IMR-90 (cell line): ENCODE measurements at regions not wholly inside any gene's neighbourhood (a gene's known extent, or its start where the extent isn't known, plus 50 kb on each side); places are given as distances from the start of the nearest gene placed in this dataset.

Source experiments
- CEBPB ChIP-seq: IDR thresholded peaks from 2 replicates; pipeline ENCODE4 v1.6.1; 2012; ENCODE audit warnings: low read depth, low read length, improper control_type of control experiment
- CTCF ChIP-seq: conservative IDR thresholded peaks from 2 replicates; pipeline ENCODE4 v1.5.1; 2012; ENCODE audit warnings: mild to moderate bottlenecking, low read depth, low read length, improper control_type of control experiment
- MXI1 ChIP-seq: IDR thresholded peaks from 2 replicates; pipeline ENCODE4 v1.6.1; 2012; ENCODE audit warnings: low read depth, mild to moderate bottlenecking, low read length, moderate library complexity, borderline replicate concordance
- POLR2A ChIP-seq: IDR thresholded peaks from 2 replicates; pipeline ENCODE4 v1.6.1; 2012; ENCODE audit warnings: mild to moderate bottlenecking, low read depth, low read length
- RAD21 ChIP-seq: IDR thresholded peaks from 2 replicates; pipeline ENCODE4 v1.6.1; 2012; ENCODE audit warnings: low read length, improper control_type of control experiment
- SMC3 ChIP-seq: fragments of 150-350 bp; IDR thresholded peaks from 2 replicates; pipeline ENCODE4 v1.6.1; 2016; ENCODE audit warnings: low read depth, mild to moderate bottlenecking, antibody characterized with exemption, low read length, moderate library complexity
- TF ChIP-seq, protein P1 (sequence below): fragments of 150-350 bp; IDR thresholded peaks from 2 replicates; pipeline ENCODE4 v1.6.1; 2017; ENCODE audit warnings: mild to moderate bottlenecking, antibody characterized with exemption, low read length, low read depth

DNA sequence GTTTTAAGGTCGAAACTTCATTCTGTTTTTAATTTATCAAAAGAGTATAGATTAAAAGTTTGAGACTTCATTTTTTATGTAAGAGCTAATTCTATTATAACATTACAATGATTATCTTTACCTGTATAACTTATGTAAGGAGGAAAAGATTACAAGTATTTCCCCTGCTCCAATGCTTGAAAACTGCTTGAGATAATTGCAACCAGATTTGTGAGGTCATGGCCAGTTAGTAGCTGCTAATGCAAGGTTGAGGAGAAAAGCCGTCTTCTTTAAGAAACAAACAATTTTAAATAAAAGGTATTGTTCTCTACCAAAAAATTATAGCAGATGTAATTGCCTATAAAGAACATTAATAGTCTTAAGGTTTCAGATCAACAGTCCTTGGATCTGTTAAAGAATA is 208.3 kb upstream of the UBE2E2 start:
- TF ChIP-seq RAD21 (no peak), MXI1 (no peak), POLR2A (no peak), CEBPB (no peak), CTCF (no peak), SMC3 (no peak)
- TF ChIP-seq, protein P1, sequence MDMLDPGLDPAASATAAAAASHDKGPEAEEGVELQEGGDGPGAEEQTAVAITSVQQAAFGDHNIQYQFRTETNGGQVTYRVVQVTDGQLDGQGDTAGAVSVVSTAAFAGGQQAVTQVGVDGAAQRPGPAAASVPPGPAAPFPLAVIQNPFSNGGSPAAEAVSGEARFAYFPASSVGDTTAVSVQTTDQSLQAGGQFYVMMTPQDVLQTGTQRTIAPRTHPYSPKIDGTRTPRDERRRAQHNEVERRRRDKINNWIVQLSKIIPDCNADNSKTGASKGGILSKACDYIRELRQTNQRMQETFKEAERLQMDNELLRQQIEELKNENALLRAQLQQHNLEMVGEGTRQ = no peak
